ENCODE measurements at regions not wholly inside any gene's neighbourhood (a gene's known extent, or its start where the extent isn't known, plus 50 kb on each side); places are given as distances from the start of the nearest gene placed in this dataset.
A peak's percentile ranks its signal among the peaks of the same experiment; 100 is the strongest.

GRCh38 chr6:153668758-153669157 is 370.3 kb upstream of the OPRM1 start:
- DNase-seq (ENCODE audit: low read depth in 4 of 4, low spot score in 2 of 4): no peak

GRCh38 chr6:153662982-153663381 is 376.1 kb upstream of the OPRM1 start:
- no peak for DNase-seq (ENCODE audit: low read depth in 4 of 4, low spot score in 2 of 4)

GRCh38 chr6:153645326-153645725 is 393.7 kb upstream of the OPRM1 start:
- no peak for DNase-seq (ENCODE audit: low read depth in 4 of 4, low spot score in 2 of 4)

- DNase-seq (ENCODE audit: low read depth in 4 of 4, low spot score in 2 of 4): no peak
Measured at GRCh38 chr6:153644000-153644399, 395.0 kb upstream of the OPRM1 start.

GRCh38 chr6:153634416-153634815 is 404.6 kb upstream of the OPRM1 start:
- no peak for DNase-seq (ENCODE audit: low read depth in 4 of 4, low spot score in 2 of 4)

GRCh38 chr6:153625089-153625488 is 414.0 kb upstream of the OPRM1 start:
- DNase-seq (ENCODE audit: low read depth in 4 of 4, low spot score in 2 of 4): peak; percentile 19 to 56 (median 26)

- DNase-seq (ENCODE audit: low read depth in 4 of 4, low spot score in 2 of 4): no peak
Measured at GRCh38 chr6:153624528-153624927, 414.5 kb upstream of the OPRM1 start.

GRCh38 chr6:153623496-153623895 is 415.5 kb upstream of the OPRM1 start:
- DNase-seq (ENCODE audit: low read depth in 4 of 4, low spot score in 2 of 4): no peak

- no peak for DNase-seq (ENCODE audit: low read depth in 4 of 4, low spot score in 2 of 4)
Measured at GRCh38 chr6:153621491-153621890, 417.5 kb upstream of the OPRM1 start.

- no peak for DNase-seq (ENCODE audit: low read depth in 4 of 4, low spot score in 2 of 4)
Measured at GRCh38 chr6:153621070-153621469, 418.0 kb upstream of the OPRM1 start.

- no peak for DNase-seq (ENCODE audit: low read depth in 4 of 4, low spot score in 2 of 4)
Measured at GRCh38 chr6:153618371-153619322, 420.4 kb upstream of the OPRM1 start.

- no peak for DNase-seq (ENCODE audit: low read depth in 4 of 4, low spot score in 2 of 4)
Measured at GRCh38 chr6:153616506-153616905, 422.5 kb upstream of the OPRM1 start.

GRCh38 chr6:153613719-153614455 is 425.2 kb upstream of the OPRM1 start:
- no peak for DNase-seq (ENCODE audit: low read depth in 4 of 4, low spot score in 2 of 4)

- DNase-seq (ENCODE audit: low read depth in 4 of 4, low spot score in 2 of 4): no peak
Measured at GRCh38 chr6:153602401-153602800, 436.6 kb upstream of the OPRM1 start.

GRCh38 chr6:153599901-153600300 is 439.1 kb upstream of the OPRM1 start:
- DNase-seq (ENCODE audit: low read depth in 4 of 4, low spot score in 2 of 4): no peak

GRCh38 chr6:153595903-153596302 is 443.1 kb upstream of the OPRM1 start:
- DNase-seq (ENCODE audit: low read depth in 4 of 4, low spot score in 2 of 4): no peak

GRCh38 chr6:153594871-153595270 is 444.2 kb upstream of the OPRM1 start:
- DNase-seq (ENCODE audit: low read depth in 4 of 4, low spot score in 2 of 4): no peak

- DNase-seq (ENCODE audit: low read depth in 4 of 4, low spot score in 2 of 4): no peak
Measured at GRCh38 chr6:153591159-153591558, 447.9 kb upstream of the OPRM1 start.

- no peak for DNase-seq (ENCODE audit: low read depth in 4 of 4, low spot score in 2 of 4)
Measured at GRCh38 chr6:153590411-153590810, 448.6 kb upstream of the OPRM1 start.

- no peak for DNase-seq (ENCODE audit: low read depth in 4 of 4, low spot score in 2 of 4)
Measured at GRCh38 chr6:153588330-153588729, 450.7 kb upstream of the OPRM1 start.

- DNase-seq (ENCODE audit: low read depth in 4 of 4, low spot score in 2 of 4): no peak
Measured at GRCh38 chr6:153583685-153584084, 452.6 kb upstream of the RGS17 start.

GRCh38 chr6:153580776-153581175 is 449.7 kb upstream of the RGS17 start:
- no peak for DNase-seq (ENCODE audit: low read depth in 4 of 4, low spot score in 2 of 4)
